DND-41 (cell line): ENCODE measurements at regions not wholly inside any gene's neighbourhood (a gene's known extent, or its start where the extent isn't known, plus 50 kb on each side); places are given as distances from the start of the nearest gene placed in this dataset.

Experiments
- ATAC-seq: fragments of 200-7000 bp; cut with Tn5 transposase; 3 replicates; pipeline ENCODE4 v1.9.1; 2021; ENCODE audit warnings: low read depth; ENCODE audit not compliant: insufficient read depth
- DNase-seq: peaks from one replicate; pipeline ENCODE4 v3.0.0-alpha.2; 2020
- H2AFZ ChIP-seq: 2 replicates; pipeline ENCODE4 v1.6.0; 2012; ENCODE audit warnings: low read depth, low read length
- H3K27ac ChIP-seq: 2 replicates; pipeline ENCODE4 v1.5.1; 2012; ENCODE audit warnings: low read length, inconsistent platforms
- H3K27me3 ChIP-seq: fragments of 200-600 bp; sonication (generic); 2 replicates; pipeline ENCODE4 v1.6.0; 2012; ENCODE audit warnings: low read length, mild to moderate bottlenecking, inconsistent platforms; ENCODE audit not compliant: insufficient read depth, poor library complexity
- H3K36me3 ChIP-seq: 2 replicates; pipeline ENCODE4 v1.5.1; 2012; ENCODE audit warnings: low read length, inconsistent platforms; ENCODE audit not compliant: insufficient read depth
- H3K4me1 ChIP-seq: 2 replicates; pipeline ENCODE4 v1.5.1; 2012; ENCODE audit warnings: mild to moderate bottlenecking, low read length; ENCODE audit not compliant: insufficient read depth
- H3K4me2 ChIP-seq: 2 replicates; pipeline ENCODE4 v1.6.0; 2012; ENCODE audit warnings: mild to moderate bottlenecking, moderate library complexity, low read length, inconsistent platforms; ENCODE audit not compliant: insufficient read depth
- H3K4me3 ChIP-seq, 2 experiments: fragments of 200-600 bp in 1 of 2; shearing (Covaris generic) in 1 of 2; 2 replicates each; pipeline ENCODE4 v1.5.1; 2012 to 2016; ENCODE audit warnings: inconsistent platforms in 2 of 2, low read length in 2 of 2, mild to moderate bottlenecking in 2 of 2, low read depth in 1 of 2, moderate library complexity in 1 of 2
- H3K79me2 ChIP-seq: 2 replicates; pipeline ENCODE4 v1.6.0; 2012; ENCODE audit warnings: low read length, inconsistent platforms; ENCODE audit not compliant: insufficient read depth
- H3K9ac ChIP-seq: 2 replicates; pipeline ENCODE4 v1.6.0; 2012; ENCODE audit warnings: low read depth, mild to moderate bottlenecking, inconsistent platforms, low read length, moderate library complexity
- H3K9me3 ChIP-seq: 2 replicates; pipeline ENCODE4 v1.5.1; 2012; ENCODE audit warnings: low read length, moderate library complexity, mild to moderate bottlenecking, inconsistent platforms; ENCODE audit not compliant: insufficient read depth, severe bottlenecking
- H4K20me1 ChIP-seq: 2 replicates; pipeline ENCODE4 v1.6.0; 2012; ENCODE audit warnings: low read length; ENCODE audit not compliant: insufficient read depth
- EZH2 ChIP-seq: IDR thresholded peaks from 3 replicates; pipeline ENCODE4 v1.6.1; 2012; ENCODE audit warnings: borderline replicate concordance, low read depth, mild to moderate bottlenecking, moderate library complexity, low read length, inconsistent platforms; ENCODE audit not compliant: severe bottlenecking
- TF ChIP-seq, protein P1 (sequence below): IDR thresholded peaks from 2 replicates; pipeline ENCODE4 v1.5.1; 2012; ENCODE audit warnings: borderline replicate concordance, low read length, moderate library complexity, mild to moderate bottlenecking; ENCODE audit not compliant: poor library complexity, severe bottlenecking; ENCODE audit errors: extremely low read depth

GRCh38 chr16:86068722-86069121, 169.8 kb downstream of the IRF8 start:
- Histone ChIP-seq H3K4me1 (no peaks in the 10 kb centered on the region), H3K4me2 (no peak overlapping the region), H4K20me1 (peaks cover 7% of the 10 kb centered on the region; the same call in 1 of the 2 replicates), H3K27ac (no peak overlapping the region), H3K9ac (no peak overlapping the region), H3K9me3 (no peaks in the 10 kb centered on the region), H3K36me3 (no peaks in the 10 kb centered on the region), H3K4me3 (no peak overlapping the region), H3K79me2 (no peaks in the 10 kb centered on the region), H2AFZ (no peak overlapping the region), H3K27me3 (no peaks in the 10 kb centered on the region)
- no peak for TF ChIP-seq EZH2
- TF ChIP-seq, protein P1, sequence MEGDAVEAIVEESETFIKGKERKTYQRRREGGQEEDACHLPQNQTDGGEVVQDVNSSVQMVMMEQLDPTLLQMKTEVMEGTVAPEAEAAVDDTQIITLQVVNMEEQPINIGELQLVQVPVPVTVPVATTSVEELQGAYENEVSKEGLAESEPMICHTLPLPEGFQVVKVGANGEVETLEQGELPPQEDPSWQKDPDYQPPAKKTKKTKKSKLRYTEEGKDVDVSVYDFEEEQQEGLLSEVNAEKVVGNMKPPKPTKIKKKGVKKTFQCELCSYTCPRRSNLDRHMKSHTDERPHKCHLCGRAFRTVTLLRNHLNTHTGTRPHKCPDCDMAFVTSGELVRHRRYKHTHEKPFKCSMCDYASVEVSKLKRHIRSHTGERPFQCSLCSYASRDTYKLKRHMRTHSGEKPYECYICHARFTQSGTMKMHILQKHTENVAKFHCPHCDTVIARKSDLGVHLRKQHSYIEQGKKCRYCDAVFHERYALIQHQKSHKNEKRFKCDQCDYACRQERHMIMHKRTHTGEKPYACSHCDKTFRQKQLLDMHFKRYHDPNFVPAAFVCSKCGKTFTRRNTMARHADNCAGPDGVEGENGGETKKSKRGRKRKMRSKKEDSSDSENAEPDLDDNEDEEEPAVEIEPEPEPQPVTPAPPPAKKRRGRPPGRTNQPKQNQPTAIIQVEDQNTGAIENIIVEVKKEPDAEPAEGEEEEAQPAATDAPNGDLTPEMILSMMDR: no peak
- ATAC-seq: no peak
- DNase-seq: no peak

DNA sequence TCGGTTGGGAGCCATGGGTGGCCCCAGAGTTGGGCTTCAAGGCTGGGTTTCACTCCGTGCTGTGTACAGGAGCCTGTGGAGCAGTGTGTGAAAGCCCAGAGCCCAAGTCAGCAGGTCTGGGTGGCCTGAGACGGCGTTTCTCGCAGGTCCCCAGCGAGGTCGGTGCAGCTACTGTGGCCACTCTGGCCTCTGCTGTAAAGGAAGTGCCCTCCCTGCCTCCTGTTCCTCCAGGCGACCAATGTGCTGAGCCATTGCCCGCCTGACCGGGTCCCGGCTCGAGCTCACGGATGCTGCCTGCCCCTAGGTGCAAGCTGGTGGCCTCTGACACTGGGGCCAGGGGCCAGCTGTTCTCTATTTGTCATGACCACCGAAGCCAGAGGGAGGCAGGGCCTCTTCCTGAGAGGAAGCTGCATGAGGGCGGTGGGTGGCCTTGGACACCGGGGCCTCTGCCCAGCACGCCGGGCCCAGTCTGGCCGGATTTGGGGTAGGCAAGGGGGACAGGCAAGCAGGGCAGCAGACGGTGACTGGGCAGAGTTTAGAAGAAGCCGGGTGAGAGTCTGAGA, 170.9 kb downstream of the IRF8 start:
- H3K4me1 ChIP-seq: no peaks in the 10 kb centered on the region
- no peak overlapping the region for H3K9ac ChIP-seq
- H3K27ac ChIP-seq: no peak overlapping the region
- TF ChIP-seq, protein P1: no peak
- TF ChIP-seq EZH2: no peak
- DNase-seq (no peak), ATAC-seq (no peak)
- no peak overlapping the region for H3K4me3 ChIP-seq
- H3K27me3 ChIP-seq: no peaks in the 10 kb centered on the region
- no peaks in the 10 kb centered on the region for H3K79me2 ChIP-seq
- peaks cover 7% of the 10 kb centered on the region; the same call in 1 of the 2 replicates for H4K20me1 ChIP-seq
- H3K9me3 ChIP-seq: no peaks in the 10 kb centered on the region
- no peak overlapping the region for H3K4me2 ChIP-seq
- H3K36me3 ChIP-seq: no peaks in the 10 kb centered on the region
- no peak overlapping the region for H2AFZ ChIP-seq

DNA sequence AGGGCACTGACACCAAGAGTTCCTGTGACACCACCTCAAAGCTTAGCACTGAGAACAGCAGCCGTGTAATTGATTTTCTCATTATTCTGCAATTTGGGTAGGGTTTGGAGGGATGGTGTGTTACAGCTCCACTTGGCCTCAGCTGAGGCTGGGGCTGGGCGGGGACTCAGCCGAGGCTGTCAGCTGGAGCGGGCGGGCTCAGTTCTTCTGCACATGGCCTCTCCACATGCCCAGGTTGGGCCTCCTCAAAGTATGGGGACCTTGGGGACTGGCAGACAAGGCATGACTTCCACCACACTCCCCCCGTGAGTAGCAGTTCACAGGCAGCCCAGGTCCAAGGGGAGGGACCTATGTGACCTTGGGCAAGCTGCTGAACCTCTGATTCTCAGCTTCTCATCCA, 171.5 kb downstream of the IRF8 start:
- H3K4me1 ChIP-seq: no peaks in the 10 kb centered on the region
- peaks cover 7% of the 10 kb centered on the region; the same call in 1 of the 2 replicates for H4K20me1 ChIP-seq
- no peaks in the 10 kb centered on the region for H3K79me2 ChIP-seq
- ATAC-seq (no peak), DNase-seq (no peak)
- TF ChIP-seq EZH2: no peak
- TF ChIP-seq, protein P1: no peak
- H2AFZ ChIP-seq: no peak overlapping the region
- no peaks in the 10 kb centered on the region for H3K9me3 ChIP-seq
- H3K27ac ChIP-seq: no peak overlapping the region
- H3K4me3 ChIP-seq: no peak overlapping the region
- peaks cover 4% of the 10 kb centered on the region for H3K27me3 ChIP-seq
- no peak overlapping the region for H3K4me2 ChIP-seq
- no peaks in the 10 kb centered on the region for H3K36me3 ChIP-seq
- H3K9ac ChIP-seq: no peak overlapping the region
